B cell (primary cell): ENCODE measurements at regions not wholly inside any gene's neighbourhood (a gene's known extent, or its start where the extent isn't known, plus 50 kb on each side); places are given as distances from the start of the nearest gene placed in this dataset.

ENCODE experiments used
- ATAC-seq: fragments of 200-7000 bp; cut with Tn5 transposase; one replicate; pipeline ENCODE4 v1.10.0; 2021; ENCODE audit warnings: low read depth, mild to moderate bottlenecking, moderate number of reproducible peaks, moderate library complexity
- CTCF ChIA-PET: fragments of 350-600 bp; sonication (Branson Sonifier 250); formaldehyde crosslinking; loops from one replicate; lab custom pipeline; 2021; ENCODE audit warnings: antibody characterized with exemption, inconsistent platforms; lab: Charles Lee
- POLR2A ChIA-PET: fragments of 350-600 bp; sonication (Branson Sonifier 250); formaldehyde crosslinking; loops from one replicate; lab custom pipeline; 2021; ENCODE audit warnings: antibody characterized with exemption; lab: Charles Lee
- DNase-seq: peaks from one replicate; pipeline ENCODE4 v3.0.0; 2013
- H2AFZ ChIP-seq: 2 replicates; pipeline ENCODE4 v1.6.1; 2012; ENCODE audit warnings: mild to moderate bottlenecking, low read depth, low read length; ENCODE audit not compliant: insufficient read depth, poor library complexity, severe bottlenecking
- H3K27ac ChIP-seq, 2 donors: 1 replicate in 1 of 2; 2 replicates in 1 of 2; pipeline ENCODE4 v1.5.1; 2012 to 2013; ENCODE audit warnings: low read length in 2 of 2, mild to moderate bottlenecking in 2 of 2, moderate library complexity in 1 of 2
- H3K27me3 ChIP-seq, 4 experiments: fragments of 200-600 bp in 1 of 4; sonication (generic) in 1 of 4; replicated peaks in 1 of 4; 1 replicate in 2 of 4; 2 replicates in 2 of 4; pipeline versions ENCODE4 v1.6.1 to v1.7.0; 2013 to 2016; ENCODE audit warnings: low read length in 3 of 4, mild to moderate bottlenecking in 2 of 4, mixed read lengths in 1 of 4, moderate library complexity in 1 of 4; ENCODE audit not compliant: insufficient read depth in 4 of 4, control insufficient read depth in 3 of 4; ENCODE audit errors: control extremely low read depth in 1 of 4
- H3K36me3 ChIP-seq, 2 experiments: replicated peaks in 1 of 2; 1 replicate in 1 of 2; 2 replicates in 1 of 2; pipeline versions ENCODE4 v1.6.1 to v1.7.1; 2013; ENCODE audit warnings: low read length in 1 of 2; ENCODE audit not compliant: insufficient read depth in 2 of 2, control insufficient read depth in 1 of 2; ENCODE audit errors: control extremely low read depth in 1 of 2, extremely low read depth in 1 of 2
- H3K4me1 ChIP-seq, 2 donors: fragments of 200-600 bp in 1 of 2; sonication (generic) in 1 of 2; 1 replicate in 1 of 2; 2 replicates in 1 of 2; pipeline versions ENCODE4 v1.5.1 to v1.6.1; 2013 to 2017; ENCODE audit warnings: low read length in 2 of 2; ENCODE audit not compliant: control insufficient read depth in 2 of 2, insufficient read depth in 2 of 2
- H3K4me2 ChIP-seq: replicated peaks from 2 replicates; pipeline ENCODE3; 2012; ENCODE audit warnings: mild to moderate bottlenecking, low read depth, low read length; ENCODE audit not compliant: poor library complexity, severe bottlenecking
- H3K4me3 ChIP-seq, 5 experiments: fragments of 200-600 bp in 1 of 5; sonication (generic) in 1 of 5; 1 replicate in 3 of 5; 2 replicates in 2 of 5; pipeline versions ENCODE4 v1.5.1 to v1.7.0; 2011 to 2016; ENCODE audit warnings: low read length in 4 of 5, mild to moderate bottlenecking in 4 of 5, low read depth in 2 of 5, control low read depth in 1 of 5, moderate library complexity in 1 of 5; ENCODE audit not compliant: insufficient read depth in 1 of 5; ENCODE audit errors: control extremely low read depth in 1 of 5, extremely low read depth in 1 of 5
- H3K79me2 ChIP-seq: fragments of 200-600 bp; sonication (generic); one replicate; pipeline ENCODE4 v1.6.0; 2016; ENCODE audit warnings: low read length; ENCODE audit not compliant: control insufficient read depth, insufficient read depth
- H3K9ac ChIP-seq: fragments of 200-600 bp; sonication (generic); 2 replicates; pipeline ENCODE4 v1.6.1; 2017; ENCODE audit warnings: mild to moderate bottlenecking, low read length, moderate library complexity
- H3K9me3 ChIP-seq, 3 donors: one replicate each; pipeline versions ENCODE4 v1.6.1 to v1.7.1; 2013; ENCODE audit warnings: low read length in 2 of 3; ENCODE audit not compliant: control insufficient read depth in 2 of 3, insufficient read depth in 1 of 3; ENCODE audit errors: control extremely low read depth in 1 of 3
- H4K20me1 ChIP-seq: 2 replicates; pipeline ENCODE4 v1.6.0; 2012; ENCODE audit warnings: mild to moderate bottlenecking, low read length; ENCODE audit not compliant: insufficient read depth, control insufficient read depth, poor library complexity, severe bottlenecking
- H3K27ac Mint-ChIP-seq: one replicate; pipeline ENCODE4 v1.8.0; 2021; ENCODE audit warnings: mixed read lengths
- H3K27me3 Mint-ChIP-seq: one replicate; pipeline ENCODE4 v1.8.0; 2021; ENCODE audit warnings: mixed read lengths
- H3K4me1 Mint-ChIP-seq: one replicate; pipeline ENCODE4 v1.8.0; 2021; ENCODE audit warnings: mixed read lengths
- H3K4me3 Mint-ChIP-seq: one replicate; pipeline ENCODE4 v1.8.0; 2021; ENCODE audit warnings: mixed read lengths
- H3K9me3 Mint-ChIP-seq: one replicate; pipeline ENCODE4 v1.8.0; 2022; ENCODE audit warnings: mixed read lengths; ENCODE audit not compliant: insufficient read depth
- CTCF ChIP-seq: fragments of 200-600 bp; IDR thresholded peaks from one replicate; pipeline ENCODE4 v1.8.0; 2022; ENCODE audit warnings: antibody characterized with exemption, mild to moderate bottlenecking
- EZH2 ChIP-seq: IDR thresholded peaks from 2 replicates; pipeline ENCODE4 v1.6.1; 2012; ENCODE audit warnings: borderline replicate concordance, low read depth, mild to moderate bottlenecking, moderate library complexity, low read length; ENCODE audit not compliant: insufficient read depth, poor library complexity, severe bottlenecking
- WGBS: methylation state at CpG from one replicate; pipeline ENCODE4 v1.1.5; 2013; ENCODE audit warnings: missing lambda C conversion rate; ENCODE audit not compliant: insufficient coverage; 5-methylcytosine and 5-hydroxymethylcytosine counted together
- intact Hi-C: fragments of 100-400 bp; cut with micrococcal nuclease; formaldehyde crosslinking; loops from one replicate; pipeline ENCODE4 v1.10.0; 2022

- Mint-ChIP-seq H3K4me1 (no peaks in the 10 kb centered on the region), H3K4me3 (no peak overlapping the region), H3K27me3 (no peaks in the 10 kb centered on the region), H3K9me3 (no peaks in the 10 kb centered on the region), H3K27ac (no peak overlapping the region)
- H3K9ac ChIP-seq, result no peak overlapping the region
- no peak overlapping the region for H3K27ac ChIP-seq
- DNase-seq, result no peak
- no peak overlapping the region for H2AFZ ChIP-seq
- no peaks in the 10 kb centered on the region for H3K9me3 ChIP-seq
- no peaks in the 10 kb centered on the region for H3K4me1 ChIP-seq
- POLR2A ChIA-PET, result no interaction called here
- no peaks in the 10 kb centered on the region for H4K20me1 ChIP-seq
- CTCF ChIA-PET, result interaction anchor here (0.9 to 2.3 kb wide), 2 partner anchors 23 to 158 kb away, joined by 3 to 12 read pairs; partner anchors contain the start of gene RASGRP1
- TF ChIP-seq CTCF (no peak), EZH2 (no peak)
- no CpG with 5 or more reads among the region's 1 CpG for WGBS
- H3K79me2 ChIP-seq, result no peaks in the 10 kb centered on the region
- no peak overlapping the region for H3K4me3 ChIP-seq
- no peaks in the 10 kb centered on the region for H3K27me3 ChIP-seq
- ATAC-seq, result no peak
- H3K4me2 ChIP-seq, result no peak overlapping the region
- no peaks in the 10 kb centered on the region for H3K36me3 ChIP-seq
- intact Hi-C loops, result no loop called here
Measured at GRCh38 chr15:38722236-38722635, 157.6 kb upstream of the RASGRP1 start.

GRCh38 chr15:38724827-38725226 lies 160.2 kb upstream of the RASGRP1 start:
- Mint-ChIP-seq H3K27ac (no peak overlapping the region), H3K9me3 (no peaks in the 10 kb centered on the region), H3K4me3 (no peak overlapping the region), H3K27me3 (peaks cover 11% of the 10 kb centered on the region), H3K4me1 (no peaks in the 10 kb centered on the region)
- intact Hi-C loops, result no loop called here
- H3K4me1 ChIP-seq, result no peaks in the 10 kb centered on the region
- WGBS, result 100% methylated on average over 5 of the region's 5 CpGs
- POLR2A ChIA-PET, result no interaction called here
- no peaks in the 10 kb centered on the region for H3K27me3 ChIP-seq
- CTCF ChIA-PET, result no interaction called here
- H3K4me2 ChIP-seq, result no peak overlapping the region
- no peak for DNase-seq
- no peaks in the 10 kb centered on the region for H4K20me1 ChIP-seq
- H3K79me2 ChIP-seq, result no peaks in the 10 kb centered on the region
- ATAC-seq, result no peak
- no peak overlapping the region for H3K27ac ChIP-seq
- H3K4me3 ChIP-seq, result no peak overlapping the region
- no peaks in the 10 kb centered on the region for H3K9me3 ChIP-seq
- TF ChIP-seq EZH2 (no peak), CTCF (no peak)
- H2AFZ ChIP-seq, result no peak overlapping the region
- no peak overlapping the region for H3K9ac ChIP-seq
- no peaks in the 10 kb centered on the region for H3K36me3 ChIP-seq
